Activated naive CD4-positive, alpha-beta T cell treated with anti-CD3 and anti-CD28 coated beads, Interleukin-2, amount 50 U/mL, for 72 hours (primary cell): ENCODE measurements at regions not wholly inside any gene's neighbourhood (a gene's known extent, or its start where the extent isn't known, plus 50 kb on each side); places are given as distances from the start of the nearest gene placed in this dataset.
A peak's percentile ranks its signal among the peaks of the same experiment; 100 is the strongest.

Experiments
- ATAC-seq, 2 donors: fragments of 150-1000 bp; cut with Tn5 transposase; 2 replicates each; pipeline ENCODE4 v1.10.0; 2021; ENCODE audit warnings: mild to moderate bottlenecking in 2 of 2, moderate library complexity in 2 of 2
- DNase-seq, 2 donors: peaks; one replicate each; pipeline ENCODE4 v3.0.0; 2021 to 2022; ENCODE audit warnings: low spot score in 2 of 2
- H3K27ac Mint-ChIP-seq, 2 donors: one replicate each; pipeline ENCODE4 v1.8.0; 2022; ENCODE audit warnings: mild to moderate bottlenecking in 2 of 2, mixed read lengths in 2 of 2
- H3K36me3 Mint-ChIP-seq, 2 donors: one replicate each; pipeline ENCODE4 v1.8.0; 2022; ENCODE audit warnings: mixed read lengths in 2 of 2
- H3K9me3 Mint-ChIP-seq, 2 donors: one replicate each; pipeline ENCODE4 v1.8.0; 2022; ENCODE audit warnings: mixed read lengths in 2 of 2

GRCh38 chr2:47660168-47660567, 89.4 kb upstream of the KCNK12 start:
- no peak overlapping the region for H3K27ac Mint-ChIP-seq
- H3K9me3 Mint-ChIP-seq = no peaks in the 10 kb centered on the region
- H3K36me3 Mint-ChIP-seq = no peaks in the 10 kb centered on the region
- DNase-seq = no peak
- ATAC-seq = no peak

GRCh38 chr2:47658646-47659320, 88.0 kb upstream of the KCNK12 start:
- Mint-ChIP-seq H3K36me3 (no peaks in the 10 kb centered on the region), H3K27ac (no peak overlapping the region), H3K9me3 (no peaks in the 10 kb centered on the region)
- no peak for ATAC-seq
- DNase-seq = no peak

GRCh38 chr2:47657886-47658489, 87.2 kb upstream of the KCNK12 start:
- ATAC-seq = no peak
- Mint-ChIP-seq H3K9me3 (no peaks in the 10 kb centered on the region), H3K27ac (no peak overlapping the region), H3K36me3 (no peaks in the 10 kb centered on the region)
- DNase-seq = no peak

GRCh38 chr2:47656715-47657600, 86.2 kb upstream of the KCNK12 start:
- Mint-ChIP-seq H3K36me3 (no peaks in the 10 kb centered on the region), H3K9me3 (no peaks in the 10 kb centered on the region), H3K27ac (no peak overlapping the region)
- no peak for DNase-seq
- no peak for ATAC-seq

- Mint-ChIP-seq H3K9me3 (no peaks in the 10 kb centered on the region), H3K36me3 (no peaks in the 10 kb centered on the region), H3K27ac (no peak overlapping the region)
- DNase-seq (no peak), ATAC-seq (no peak)
These were observed 84.7 kb upstream of the KCNK12 start for GRCh38 chr2:47655563-47655880.

- DNase-seq = no peak
- no peaks in the 10 kb centered on the region for H3K36me3 Mint-ChIP-seq
- H3K27ac Mint-ChIP-seq = no peak overlapping the region
- no peaks in the 10 kb centered on the region for H3K9me3 Mint-ChIP-seq
- no peak for ATAC-seq
These were observed 84.2 kb upstream of the KCNK12 start for GRCh38 chr2:47654790-47655562.

GRCh38 chr2:47653902-47654789, 83.4 kb upstream of the KCNK12 start:
- Mint-ChIP-seq H3K36me3 (no peaks in the 10 kb centered on the region), H3K27ac (peak overlapping the region in 1 of 2 donors; percentile 22), H3K9me3 (no peaks in the 10 kb centered on the region)
- DNase-seq (no peak), ATAC-seq (no peak)

GRCh38 chr2:47653036-47653435, 82.3 kb upstream of the KCNK12 start:
- DNase-seq (no peak), ATAC-seq (no peak)
- no peaks in the 10 kb centered on the region for H3K9me3 Mint-ChIP-seq
- no peaks in the 10 kb centered on the region for H3K36me3 Mint-ChIP-seq
- no peak overlapping the region for H3K27ac Mint-ChIP-seq

- Mint-ChIP-seq H3K36me3 (no peaks in the 10 kb centered on the region), H3K9me3 (no peaks in the 10 kb centered on the region), H3K27ac (no peak overlapping the region)
- ATAC-seq = no peak
- DNase-seq = no peak
These were observed 81.4 kb upstream of the KCNK12 start for GRCh38 chr2:47652061-47652690.

- H3K27ac Mint-ChIP-seq = no peak overlapping the region
- no peaks in the 10 kb centered on the region for H3K36me3 Mint-ChIP-seq
- no peaks in the 10 kb centered on the region for H3K9me3 Mint-ChIP-seq
- no peak for ATAC-seq
- DNase-seq = no peak
These were observed 80.5 kb upstream of the KCNK12 start for GRCh38 chr2:47651296-47651695.

GRCh38 chr2:47650001-47650535, 79.3 kb upstream of the KCNK12 start:
- no peak for DNase-seq
- ATAC-seq = no peak
- no peaks in the 10 kb centered on the region for H3K36me3 Mint-ChIP-seq
- no peaks in the 10 kb centered on the region for H3K9me3 Mint-ChIP-seq
- no peak overlapping the region for H3K27ac Mint-ChIP-seq

- no peak overlapping the region for H3K27ac Mint-ChIP-seq
- no peaks in the 10 kb centered on the region for H3K36me3 Mint-ChIP-seq
- ATAC-seq (no peak), DNase-seq (no peak)
- no peaks in the 10 kb centered on the region for H3K9me3 Mint-ChIP-seq
These were observed 74.5 kb upstream of the KCNK12 start for GRCh38 chr2:47645246-47645645.

- no peak overlapping the region for H3K27ac Mint-ChIP-seq
- no peaks in the 10 kb centered on the region for H3K9me3 Mint-ChIP-seq
- H3K36me3 Mint-ChIP-seq = no peaks in the 10 kb centered on the region
- DNase-seq (no peak), ATAC-seq (no peak)
These were observed 73.6 kb upstream of the KCNK12 start for GRCh38 chr2:47644351-47644750.

GRCh38 chr2:47641366-47641765, 70.6 kb upstream of the KCNK12 start:
- no peak for DNase-seq
- no peak overlapping the region for H3K27ac Mint-ChIP-seq
- ATAC-seq = no peak

GRCh38 chr2:47640356-47640755, 69.6 kb upstream of the KCNK12 start:
- peaks cover 0 to 6% of the 10 kb centered on the region in 2 donors for H3K9me3 Mint-ChIP-seq

More at GRCh38 chr2:47641366-47641765, 70.6 kb upstream of the KCNK12 start:
- Mint-ChIP-seq H3K36me3 (peaks cover 0 to 6% of the 10 kb centered on the region in 2 donors), H3K9me3 (peaks cover 0 to 6% of the 10 kb centered on the region in 2 donors)

More at GRCh38 chr2:47640356-47640755, 69.6 kb upstream of the KCNK12 start:
- no peak overlapping the region for H3K27ac Mint-ChIP-seq
- no peak for DNase-seq
- H3K36me3 Mint-ChIP-seq = peaks cover 0 to 6% of the 10 kb centered on the region in 2 donors
- ATAC-seq = no peak
